Cerebellar nuclear complex (tissue), 1 donor: ENCODE measurements at regions not wholly inside any gene's neighbourhood (a gene's known extent, or its start where the extent isn't known, plus 50 kb on each side); places are given as distances from the start of the nearest gene placed in this dataset.
"Not testable (repeated sequence)": the region's sequence is repeated elsewhere in the genome, so short reads cannot be mapped to it uniquely, and the experiment has no call there.

Experiments
- DNase-seq, 2 experiments: peaks; one replicate each; lab custom pipeline; 2025; lab: John Stamatoyannopoulos, UW

DNA sequence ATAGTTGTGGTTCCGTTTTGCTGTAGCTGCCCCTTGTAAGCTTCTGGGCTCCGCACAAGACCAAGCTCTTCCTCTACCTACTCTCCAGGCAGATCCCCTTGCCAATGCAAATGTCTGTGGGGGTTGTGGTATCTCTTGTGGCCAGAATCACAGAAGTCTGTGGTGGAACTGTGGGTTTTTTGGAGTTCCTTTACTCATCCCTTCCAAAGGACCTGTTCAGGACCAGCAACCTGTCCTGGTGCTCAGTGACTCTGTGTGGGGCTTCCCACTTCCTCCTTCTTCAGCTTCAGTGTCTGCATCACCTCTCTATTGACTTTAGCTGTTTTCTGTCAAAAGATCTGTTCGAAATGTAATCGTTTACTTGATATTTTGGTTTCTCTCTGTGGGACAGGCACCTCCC, 441.3 kb upstream of the ADAMTSL1 start:
- no peak for DNase-seq

DNA sequence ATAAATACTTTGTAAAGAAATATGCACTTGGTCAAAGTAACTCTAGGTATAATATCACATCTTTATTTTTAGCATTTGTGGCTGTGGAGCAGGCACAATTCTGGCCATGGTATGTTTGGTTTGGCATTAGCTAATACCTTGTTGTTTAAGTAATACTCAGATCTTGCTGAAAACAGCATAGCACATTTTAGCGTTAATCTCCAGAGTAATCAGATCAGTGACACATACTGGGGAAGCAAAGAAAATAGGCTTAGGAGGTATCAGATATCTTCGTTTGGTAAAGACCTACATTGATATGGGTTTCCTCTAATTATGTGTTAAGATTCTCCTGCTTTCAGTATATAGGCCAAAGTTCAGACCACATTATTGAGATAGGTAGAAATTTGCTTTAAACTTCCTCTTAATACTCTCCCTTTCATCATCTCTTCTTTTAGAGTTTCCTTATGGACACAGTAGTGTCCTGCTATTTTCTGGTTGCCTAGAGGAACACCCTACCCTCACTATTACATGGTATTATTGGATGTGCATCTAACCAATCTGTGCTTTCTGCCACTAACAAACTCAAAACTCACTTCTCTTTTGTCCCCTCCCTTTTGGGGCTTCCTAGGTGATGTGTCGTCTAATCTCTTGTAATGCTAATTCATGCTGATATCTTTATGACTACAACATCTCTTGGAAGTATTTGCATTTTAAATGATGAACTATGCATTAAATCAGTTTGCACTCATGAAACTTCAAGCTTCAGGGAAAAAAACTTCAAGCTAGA, 437.3 kb upstream of the ADAMTSL1 start:
- no peak for DNase-seq

DNA sequence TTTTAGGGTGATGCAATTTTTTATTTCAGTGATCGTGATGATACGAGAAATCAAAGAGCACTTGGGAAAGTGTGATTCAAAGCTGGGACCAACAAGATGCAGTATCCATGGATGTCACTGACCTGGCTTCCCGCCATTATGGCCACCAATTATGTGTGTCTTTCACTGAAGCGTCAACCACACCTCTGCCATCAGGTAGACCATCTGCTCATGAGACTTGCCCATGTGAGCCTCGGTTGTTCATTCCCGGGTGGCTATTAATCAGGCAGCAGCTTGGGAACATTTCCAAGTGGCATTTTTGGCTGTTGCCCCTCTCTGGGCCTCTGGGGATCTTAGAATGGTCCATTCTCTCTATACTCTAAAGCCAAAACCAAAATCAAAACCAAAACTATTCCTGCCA, 436.0 kb upstream of the ADAMTSL1 start:
- peak in 1 of 2 experiments; percentile 3 for DNase-seq

DNA sequence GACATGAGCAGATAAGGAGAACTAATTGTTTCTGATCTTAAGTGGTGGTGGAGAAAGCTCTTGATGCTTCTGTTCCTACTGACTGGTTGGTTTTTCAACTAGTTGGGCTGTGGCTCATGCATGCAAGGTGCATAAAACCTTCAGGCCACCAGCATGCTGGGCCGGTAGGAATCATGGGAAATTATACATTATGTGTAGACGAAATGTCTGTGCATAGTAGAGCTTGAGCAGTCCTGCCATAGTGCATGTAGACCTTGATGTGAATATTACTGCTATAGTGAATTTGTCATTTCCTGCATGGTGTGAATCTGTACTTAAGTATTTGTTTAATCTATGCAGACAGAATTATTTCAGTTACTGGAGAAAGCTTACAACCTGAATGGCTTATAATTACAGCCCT, 433.6 kb upstream of the ADAMTSL1 start:
- DNase-seq = no peak

DNA sequence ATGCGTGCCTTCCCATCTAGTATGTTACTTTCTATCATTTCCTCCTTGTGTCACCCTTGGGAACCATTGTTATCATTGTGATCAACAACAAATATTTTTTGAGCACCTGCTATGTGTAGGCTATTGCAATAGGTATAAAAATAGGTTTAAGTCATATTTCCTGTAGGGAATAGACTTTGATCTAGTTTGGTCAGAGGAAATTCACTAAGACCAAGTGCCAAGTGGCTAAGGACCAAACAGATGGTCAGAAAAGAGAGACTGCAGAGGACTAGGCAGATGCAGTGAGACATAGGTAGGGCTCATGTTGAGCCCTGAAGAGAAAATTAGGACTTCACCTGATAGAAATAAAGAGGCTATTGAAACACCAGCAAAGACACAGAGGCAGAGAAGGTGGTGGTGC, 430.0 kb upstream of the ADAMTSL1 start:
- DNase-seq = peak in 1 of 2 experiments; percentile 3

DNA sequence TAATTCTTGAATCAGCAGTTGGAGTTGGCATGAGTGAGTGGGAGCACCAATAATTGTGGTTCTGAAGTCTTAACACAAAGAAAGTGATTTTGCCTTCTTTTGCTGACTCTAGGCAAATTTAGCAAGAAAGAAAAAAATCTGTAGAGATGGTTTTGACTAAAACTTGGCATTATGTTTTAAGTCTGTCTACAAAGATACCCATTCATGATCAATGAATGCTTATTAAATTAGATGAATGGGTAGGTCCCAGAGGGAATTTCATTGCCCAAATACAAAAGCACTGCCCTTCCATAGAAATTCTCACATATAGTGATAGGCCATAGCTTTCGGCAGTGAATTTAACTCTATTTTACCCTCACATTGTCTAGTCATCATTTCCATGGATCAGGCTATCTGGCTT, 428.6 kb upstream of the ADAMTSL1 start:
- no peak for DNase-seq

DNA sequence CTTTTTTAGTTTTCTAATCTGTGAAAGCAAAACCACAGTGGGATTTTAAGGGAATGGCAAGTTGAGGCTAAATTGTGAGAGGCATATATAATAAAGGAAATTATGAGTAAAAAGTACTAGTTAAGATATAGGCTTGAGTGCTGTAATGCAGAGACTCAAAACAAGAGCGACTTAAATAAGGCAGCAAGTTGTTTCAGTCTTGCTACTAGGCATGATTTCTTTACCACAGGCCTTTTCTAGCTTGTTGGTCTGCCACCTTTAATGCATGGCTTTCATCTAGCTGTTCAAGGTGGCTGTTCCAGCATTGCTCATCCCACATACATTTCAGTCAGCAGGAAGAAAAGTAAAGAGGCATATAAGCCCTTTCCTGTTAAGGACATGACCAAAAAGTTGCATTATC, 427.9 kb upstream of the ADAMTSL1 start:
- DNase-seq = no peak

DNA sequence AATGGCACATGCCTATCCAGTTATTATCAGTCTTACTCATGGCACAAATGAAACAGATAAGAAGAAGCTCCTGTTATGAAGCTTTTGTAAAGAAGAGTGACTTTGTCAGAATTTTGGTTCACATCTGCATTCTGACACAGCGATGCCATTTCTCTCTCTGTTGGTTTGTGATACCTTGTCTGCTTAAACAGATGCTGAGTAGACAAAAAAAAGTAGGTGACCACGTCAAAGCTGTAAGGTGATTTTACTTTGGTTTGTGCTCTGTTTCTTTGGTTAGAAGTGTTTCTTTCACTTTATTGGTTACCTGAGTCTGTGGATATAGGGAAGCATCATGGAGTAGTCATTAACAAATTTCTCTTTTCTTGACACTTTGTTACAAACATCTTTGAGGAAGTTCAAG, 422.3 kb upstream of the ADAMTSL1 start:
- no peak for DNase-seq

DNA sequence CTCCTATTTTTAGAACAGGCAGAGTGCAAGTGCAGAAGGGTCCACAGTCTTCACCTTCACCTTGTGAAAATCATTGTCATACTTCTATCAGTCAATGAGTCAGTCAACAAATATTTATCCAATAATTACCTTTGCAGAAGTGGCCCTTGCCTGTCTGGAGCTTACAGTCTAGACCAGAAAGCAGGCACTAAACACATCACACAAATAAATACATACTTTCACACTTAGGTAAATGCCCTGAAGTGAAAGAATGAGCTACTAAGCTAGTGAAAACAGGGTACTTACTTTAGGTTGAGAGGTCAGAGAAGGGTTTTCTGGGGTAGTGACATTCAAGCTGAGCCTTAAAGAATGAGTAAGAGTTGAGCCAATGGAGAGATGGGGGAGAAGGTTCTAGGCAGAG, 421.9 kb upstream of the ADAMTSL1 start:
- no peak for DNase-seq

DNA sequence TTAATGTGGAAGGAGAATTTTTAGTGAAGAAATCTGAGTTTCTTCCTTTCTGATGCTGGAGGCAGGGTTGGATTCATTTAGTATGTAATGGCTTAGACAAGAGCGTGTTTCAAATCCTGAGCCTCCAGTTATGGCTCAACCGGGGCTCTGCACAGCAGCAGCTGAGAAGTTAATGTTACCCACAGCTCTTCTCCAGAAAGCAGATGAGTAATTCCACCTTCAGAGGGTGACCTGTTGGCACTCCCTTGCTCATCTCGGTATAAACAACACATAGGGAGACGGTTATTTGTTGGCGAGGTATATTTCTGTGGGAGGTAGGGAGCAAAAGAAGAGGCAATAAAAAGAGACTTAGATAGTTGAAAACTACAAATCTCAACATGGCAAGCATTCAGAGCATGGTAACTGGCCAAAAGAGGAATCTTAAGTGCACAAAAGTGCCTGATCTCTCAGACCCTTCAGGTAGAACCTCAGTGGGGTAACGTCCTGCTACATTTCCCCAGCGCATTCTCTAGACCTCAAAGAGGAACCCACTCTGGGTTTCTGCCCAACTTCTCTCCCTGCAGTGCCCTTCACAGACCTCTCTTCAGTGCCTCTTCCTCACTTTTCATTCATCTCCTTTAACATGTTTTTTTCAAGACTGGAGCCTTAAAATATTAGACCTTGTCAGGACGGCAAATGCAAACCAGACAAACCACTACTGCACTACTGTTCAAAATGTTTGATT, 417.5 kb upstream of the ADAMTSL1 start:
- no peak for DNase-seq

DNA sequence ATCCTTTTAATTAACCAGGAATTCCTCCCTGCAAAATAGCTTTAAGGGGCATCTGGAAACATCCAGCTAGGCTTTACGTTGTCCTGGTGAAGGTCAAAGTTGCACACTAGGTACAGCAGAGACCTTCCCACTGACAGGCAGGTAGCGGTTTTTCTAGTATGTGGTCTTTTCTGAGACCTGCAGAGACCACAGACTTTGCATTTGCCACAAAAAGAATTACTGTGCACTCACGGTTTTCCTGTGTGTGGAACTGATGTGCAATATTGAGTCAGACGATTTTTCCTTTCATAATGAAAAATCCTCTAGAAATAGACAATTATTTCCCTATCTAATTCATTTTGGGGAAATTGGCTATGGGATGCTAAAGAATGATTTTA, 417.0 kb upstream of the ADAMTSL1 start:
- DNase-seq = no peak

DNA sequence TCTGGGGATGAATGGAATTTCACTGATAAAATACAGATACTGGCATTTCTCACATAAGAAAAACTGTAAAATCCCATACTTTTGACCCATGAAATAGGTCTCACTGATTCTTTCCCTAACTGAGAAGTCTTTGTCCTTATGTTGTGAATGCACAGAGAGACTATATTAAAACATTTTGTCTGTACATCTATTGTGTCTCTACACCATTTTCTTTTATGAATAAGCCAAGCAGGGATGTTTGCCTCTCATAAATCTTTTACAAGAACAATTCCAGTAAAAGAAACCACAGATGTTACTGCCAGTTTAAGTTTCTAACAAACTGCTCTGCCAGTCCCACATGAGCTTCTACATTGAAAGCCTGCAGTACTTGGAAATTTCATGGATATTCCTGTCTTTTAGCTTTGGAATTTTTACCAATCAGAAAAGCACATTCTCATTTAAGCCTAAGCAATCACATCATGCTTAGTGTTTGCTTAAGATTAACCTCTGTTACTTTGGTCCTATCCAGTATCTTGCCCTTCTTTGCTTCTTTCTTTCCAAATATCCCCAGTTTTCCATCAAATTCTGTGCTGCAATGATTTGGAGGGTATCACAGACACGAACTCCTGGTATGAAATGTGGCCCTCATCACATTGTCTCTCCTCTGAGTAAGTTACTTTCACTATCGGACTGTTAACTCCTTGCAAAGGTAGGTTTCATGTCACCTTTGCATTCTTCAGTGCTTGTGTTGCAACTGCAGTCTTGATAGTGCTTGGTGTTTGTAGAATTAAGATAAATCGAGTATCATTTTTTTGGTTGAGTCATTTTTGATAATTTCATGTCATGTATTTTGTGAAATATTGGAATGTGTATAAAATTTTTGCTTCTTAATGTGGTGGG, 415.1 kb upstream of the ADAMTSL1 start:
- no peak for DNase-seq

DNA sequence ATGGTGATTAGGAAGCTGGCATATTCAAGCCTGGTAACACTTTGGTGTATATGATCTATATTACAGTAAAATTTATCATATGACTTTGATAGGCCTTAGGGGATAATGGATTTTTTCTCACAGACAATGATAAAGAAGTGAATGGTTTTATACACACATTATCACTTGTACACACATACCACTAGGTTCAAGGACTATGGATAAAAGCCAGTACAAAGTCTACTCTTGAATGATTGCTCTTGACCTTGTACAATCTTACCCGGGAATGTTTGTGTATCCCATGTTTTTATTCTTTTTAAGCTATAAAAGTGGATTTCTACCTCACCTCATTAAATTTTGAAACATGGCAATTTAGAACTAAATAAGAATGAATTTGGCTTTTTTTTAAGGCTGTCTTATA, 414.5 kb upstream of the ADAMTSL1 start:
- DNase-seq = no peak

DNA sequence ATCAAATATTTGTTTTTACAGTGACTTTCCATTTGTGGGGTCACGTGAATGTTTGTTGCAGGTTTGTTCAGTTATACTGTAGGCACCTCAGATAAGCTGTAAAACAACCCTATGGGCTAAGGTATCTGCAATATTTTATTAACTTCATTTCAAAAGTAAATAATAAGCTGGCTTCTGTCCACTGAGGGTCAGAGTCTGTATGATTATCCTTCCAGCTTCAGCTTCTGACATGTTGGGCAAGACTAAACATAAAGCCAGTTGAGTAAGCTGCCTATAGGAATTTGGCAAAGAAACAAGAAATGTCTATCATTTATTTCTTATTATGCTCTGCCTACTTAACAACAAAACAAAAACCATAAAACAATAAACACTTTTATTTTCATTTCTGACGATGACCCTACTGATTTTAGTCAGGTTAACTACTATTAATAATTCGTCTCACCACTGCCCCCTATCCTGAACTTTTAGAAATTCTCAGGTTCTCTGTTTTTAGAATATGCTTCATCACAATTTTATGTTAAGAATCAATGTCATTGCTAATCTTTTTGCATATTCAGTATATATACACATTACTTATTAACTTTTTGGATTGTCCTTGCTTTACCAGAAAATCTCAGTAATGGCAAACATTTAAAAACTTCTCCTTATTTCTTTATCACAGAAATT, 413.6 kb upstream of the ADAMTSL1 start:
- DNase-seq = no peak

DNA sequence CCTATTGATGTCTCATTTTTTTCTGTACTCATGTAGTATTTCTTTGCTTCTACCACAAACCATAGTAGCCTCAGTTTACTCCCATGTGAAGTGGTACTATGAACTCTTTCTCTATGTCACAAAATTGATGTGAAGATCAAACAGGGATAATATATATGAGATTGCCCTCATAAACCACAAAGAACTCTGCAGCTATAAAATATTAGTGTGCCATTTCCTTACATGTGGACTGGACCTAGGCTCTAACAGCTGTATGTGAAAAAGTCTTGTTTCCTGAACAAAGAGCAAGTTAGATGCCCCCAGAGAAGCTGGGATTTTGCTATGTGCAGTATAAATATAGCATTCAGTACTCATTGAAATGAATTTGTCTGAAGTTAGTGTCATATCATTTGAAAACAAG, 412.6 kb upstream of the ADAMTSL1 start:
- no peak for DNase-seq

DNA sequence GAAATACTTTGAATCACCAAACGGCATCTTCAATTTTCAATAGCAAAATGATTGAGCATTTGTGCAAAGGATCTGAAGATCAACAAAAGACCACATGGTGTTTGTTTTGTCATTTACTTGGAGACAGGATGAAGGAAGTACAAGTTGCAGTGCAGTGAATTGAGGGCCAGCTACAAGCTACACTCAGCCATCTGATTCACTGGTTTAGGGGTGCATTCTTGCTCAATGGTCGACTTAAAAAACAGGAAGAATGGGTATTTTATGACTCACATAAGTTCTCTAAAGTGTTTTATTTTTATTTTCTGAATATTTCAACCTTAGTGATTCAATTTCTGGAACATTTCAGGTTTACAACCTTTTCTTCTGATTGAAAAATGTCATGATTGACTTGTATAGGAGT, 412.1 kb upstream of the ADAMTSL1 start:
- no peak for DNase-seq

DNA sequence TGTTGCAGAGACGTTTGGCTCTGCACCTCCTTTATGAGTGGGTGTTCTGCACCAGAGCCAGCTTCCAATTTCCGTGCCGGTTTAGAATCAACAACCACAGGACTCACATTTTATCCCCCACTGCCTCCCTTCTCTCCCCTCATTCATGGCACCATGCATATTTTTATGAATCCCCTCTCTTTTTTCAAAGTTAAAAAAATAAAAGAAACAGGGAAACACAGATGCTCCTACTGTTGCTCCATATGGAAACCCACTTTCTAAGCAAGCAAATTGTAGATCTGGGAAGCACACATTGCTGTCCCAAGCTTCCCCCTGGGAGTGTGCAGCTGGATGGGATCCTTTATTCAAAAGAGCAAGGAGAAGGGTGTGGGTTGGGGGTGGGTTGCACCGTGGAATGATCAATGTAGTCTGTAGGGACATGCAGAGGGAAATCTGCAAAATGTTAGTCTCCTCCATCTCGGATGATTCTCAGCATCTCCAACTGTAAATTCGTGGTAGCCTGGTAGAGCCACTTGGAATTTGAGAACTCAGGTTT, 410.0 kb upstream of the ADAMTSL1 start:
- no peak for DNase-seq

DNA sequence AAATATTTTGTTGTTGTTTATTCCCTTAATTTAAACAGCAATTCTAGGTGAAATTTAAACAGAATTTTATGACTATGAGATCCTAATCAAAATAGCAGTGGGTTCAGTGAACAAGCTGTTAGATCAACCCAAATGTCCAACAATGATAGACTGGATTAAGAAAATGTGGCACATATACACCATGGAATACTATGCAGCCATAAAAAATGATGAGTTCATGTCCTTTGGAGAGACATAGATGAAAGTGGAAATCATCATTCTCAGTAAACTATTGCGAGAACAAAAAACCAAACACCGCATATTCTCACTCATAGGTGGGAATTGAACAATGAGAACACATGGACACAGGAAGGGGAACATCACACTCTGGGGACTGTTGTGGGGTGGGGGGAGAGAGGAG, 407.3 kb upstream of the ADAMTSL1 start:
- not testable (repeated sequence) for DNase-seq

DNA sequence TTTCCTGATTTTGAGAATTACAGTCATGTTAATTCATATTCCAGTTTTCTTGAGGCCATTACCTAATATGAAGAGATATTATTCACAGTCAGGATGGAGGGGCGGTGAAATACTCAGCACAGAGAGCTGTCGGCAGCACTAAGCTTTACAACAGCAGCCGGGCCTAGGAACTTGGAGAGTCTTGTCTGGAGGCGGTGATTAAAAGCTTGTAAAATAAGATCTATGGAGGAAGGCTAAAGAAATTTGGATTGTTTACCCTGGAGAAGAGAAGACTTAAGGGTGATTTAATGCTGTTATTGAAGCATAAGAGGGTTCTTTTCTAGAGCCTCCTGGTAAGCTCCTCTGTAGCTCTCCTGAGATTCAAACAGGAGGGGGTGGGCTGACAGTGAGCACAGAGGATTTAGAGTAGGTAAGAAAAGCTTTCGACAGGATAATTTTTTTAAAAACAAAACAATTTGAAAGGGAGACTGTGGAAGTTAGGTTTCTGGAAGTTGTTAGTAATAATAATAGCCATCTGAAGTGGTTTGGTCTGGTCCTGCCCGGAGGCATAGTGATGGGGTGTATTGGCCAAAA, 406.3 kb upstream of the ADAMTSL1 start:
- DNase-seq = no peak

DNA sequence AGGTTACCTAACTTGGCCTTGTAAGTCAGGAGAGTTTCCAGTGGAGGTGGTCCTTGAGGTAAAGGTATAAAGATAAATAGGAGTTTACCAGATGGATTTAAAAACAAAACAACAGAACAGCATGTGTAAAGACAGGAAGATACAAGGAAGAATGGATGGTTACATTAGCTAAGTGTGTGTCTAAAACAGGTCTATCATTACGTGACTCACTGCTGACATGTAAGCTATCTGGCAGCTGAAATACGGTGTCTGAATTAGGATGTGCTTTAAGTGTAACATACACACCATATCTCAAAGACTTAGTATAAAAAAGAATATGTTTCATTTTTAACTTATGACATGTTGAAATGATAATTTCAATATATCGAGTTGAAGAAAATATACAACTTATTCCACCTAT, 405.1 kb upstream of the ADAMTSL1 start:
- DNase-seq = no peak

DNA sequence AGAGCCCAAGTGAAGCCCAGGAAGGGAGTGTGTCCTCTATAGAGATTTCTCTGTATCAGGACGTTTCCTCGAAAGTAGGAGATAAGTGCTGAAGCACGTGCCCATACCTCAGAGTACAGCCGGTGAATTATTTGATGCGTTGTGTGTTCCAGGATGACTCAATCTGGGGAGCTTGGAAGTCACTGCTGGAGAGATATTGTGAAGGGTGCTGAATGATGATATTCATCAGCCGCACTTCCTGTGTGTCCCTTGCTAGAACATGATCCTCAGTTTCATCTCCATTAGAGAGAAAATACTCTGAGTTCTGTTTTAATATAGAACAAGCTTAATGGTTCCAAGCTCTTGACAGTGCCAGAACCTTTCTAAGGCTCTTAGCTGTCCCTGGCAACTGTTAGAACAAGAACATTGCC, 402.3 kb upstream of the ADAMTSL1 start:
- no peak for DNase-seq

DNA sequence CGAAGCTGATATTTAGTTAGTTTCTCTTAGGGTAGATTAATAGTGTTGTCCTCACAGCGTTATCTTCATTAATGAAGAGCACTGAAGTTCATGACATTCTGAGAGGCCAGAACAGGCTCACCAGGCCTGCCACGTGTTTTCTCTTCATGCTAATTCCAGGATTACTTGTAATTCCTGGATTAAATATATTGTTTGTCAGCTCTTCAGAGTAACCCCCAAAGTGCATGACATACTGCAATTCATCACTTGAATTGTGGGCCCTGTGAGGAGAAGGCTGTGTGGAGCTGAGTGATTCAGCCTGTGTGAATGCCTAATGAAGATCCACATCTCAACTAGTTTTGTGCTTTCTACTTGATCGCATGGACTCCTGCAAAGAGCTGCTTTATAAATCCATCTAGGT, 401.0 kb upstream of the ADAMTSL1 start:
- DNase-seq = no peak
